ENCODE measurements at regions not wholly inside any gene's neighbourhood (a gene's known extent, or its start where the extent isn't known, plus 50 kb on each side); places are given as distances from the start of the nearest gene placed in this dataset.

- no peak for DNase-seq (ENCODE audit: low spot score)
These were observed 257.0 kb upstream of the C11orf87 start for GRCh38 chr11:109165035-109165434.

- DNase-seq (ENCODE audit: low spot score) = no peak
These were observed 255.5 kb upstream of the C11orf87 start for GRCh38 chr11:109166441-109166840.

GRCh38 chr11:109173504-109173903 is 248.5 kb upstream of the C11orf87 start:
- no peak for DNase-seq (ENCODE audit: low spot score)

GRCh38 chr11:109184376-109184775 is 237.6 kb upstream of the C11orf87 start:
- no peak for DNase-seq (ENCODE audit: low spot score)

GRCh38 chr11:109192864-109193263 is 229.1 kb upstream of the C11orf87 start:
- no peak for DNase-seq (ENCODE audit: low spot score)

GRCh38 chr11:109193880-109194279 is 228.1 kb upstream of the C11orf87 start:
- DNase-seq (ENCODE audit: low spot score) = no peak

GRCh38 chr11:109196016-109196415 is 226.0 kb upstream of the C11orf87 start:
- DNase-seq (ENCODE audit: low spot score) = no peak

GRCh38 chr11:109197656-109198055 is 224.3 kb upstream of the C11orf87 start:
- peak; percentile 33 for DNase-seq (ENCODE audit: low spot score)

- DNase-seq (ENCODE audit: low spot score) = no peak
These were observed 218.8 kb upstream of the C11orf87 start for GRCh38 chr11:109203176-109203575.

- DNase-seq (ENCODE audit: low spot score) = no peak
These were observed 216.7 kb upstream of the C11orf87 start for GRCh38 chr11:109205312-109205711.

GRCh38 chr11:109208121-109208520 is 213.9 kb upstream of the C11orf87 start:
- DNase-seq (ENCODE audit: low spot score) = no peak

- DNase-seq (ENCODE audit: low spot score) = no peak
These were observed 212.4 kb upstream of the C11orf87 start for GRCh38 chr11:109209572-109209971.

GRCh38 chr11:109221190-109221589 is 200.8 kb upstream of the C11orf87 start:
- DNase-seq (ENCODE audit: low spot score) = no peak

GRCh38 chr11:109222761-109223160 is 199.2 kb upstream of the C11orf87 start:
- no peak for DNase-seq (ENCODE audit: low spot score)

- no peak for DNase-seq (ENCODE audit: low spot score)
These were observed 198.5 kb upstream of the C11orf87 start for GRCh38 chr11:109223451-109223850.

- no peak for DNase-seq (ENCODE audit: low spot score)
These were observed 192.3 kb upstream of the C11orf87 start for GRCh38 chr11:109229682-109230081.

GRCh38 chr11:109236188-109236587 is 185.8 kb upstream of the C11orf87 start:
- DNase-seq (ENCODE audit: low spot score) = no peak

GRCh38 chr11:109236696-109237095 is 185.3 kb upstream of the C11orf87 start:
- no peak for DNase-seq (ENCODE audit: low spot score)

GRCh38 chr11:109237636-109238035 is 184.4 kb upstream of the C11orf87 start:
- no peak for DNase-seq (ENCODE audit: low spot score)

GRCh38 chr11:109241988-109242536 is 179.9 kb upstream of the C11orf87 start:
- no peak for DNase-seq (ENCODE audit: low spot score)

- DNase-seq (ENCODE audit: low spot score) = no peak
These were observed 174.9 kb upstream of the C11orf87 start for GRCh38 chr11:109247071-109247470.

GRCh38 chr11:109249597-109249996 is 172.4 kb upstream of the C11orf87 start:
- no peak for DNase-seq (ENCODE audit: low spot score)

GRCh38 chr11:109251230-109251629 is 170.8 kb upstream of the C11orf87 start:
- no peak for DNase-seq (ENCODE audit: low spot score)

GRCh38 chr11:109264128-109264527 is 157.9 kb upstream of the C11orf87 start:
- no peak for DNase-seq (ENCODE audit: low spot score)

Measured in H4 (cell line).